ENCODE measurements at regions not wholly inside any gene's neighbourhood (a gene's known extent, or its start where the extent isn't known, plus 50 kb on each side); places are given as distances from the start of the nearest gene placed in this dataset.

DNA sequence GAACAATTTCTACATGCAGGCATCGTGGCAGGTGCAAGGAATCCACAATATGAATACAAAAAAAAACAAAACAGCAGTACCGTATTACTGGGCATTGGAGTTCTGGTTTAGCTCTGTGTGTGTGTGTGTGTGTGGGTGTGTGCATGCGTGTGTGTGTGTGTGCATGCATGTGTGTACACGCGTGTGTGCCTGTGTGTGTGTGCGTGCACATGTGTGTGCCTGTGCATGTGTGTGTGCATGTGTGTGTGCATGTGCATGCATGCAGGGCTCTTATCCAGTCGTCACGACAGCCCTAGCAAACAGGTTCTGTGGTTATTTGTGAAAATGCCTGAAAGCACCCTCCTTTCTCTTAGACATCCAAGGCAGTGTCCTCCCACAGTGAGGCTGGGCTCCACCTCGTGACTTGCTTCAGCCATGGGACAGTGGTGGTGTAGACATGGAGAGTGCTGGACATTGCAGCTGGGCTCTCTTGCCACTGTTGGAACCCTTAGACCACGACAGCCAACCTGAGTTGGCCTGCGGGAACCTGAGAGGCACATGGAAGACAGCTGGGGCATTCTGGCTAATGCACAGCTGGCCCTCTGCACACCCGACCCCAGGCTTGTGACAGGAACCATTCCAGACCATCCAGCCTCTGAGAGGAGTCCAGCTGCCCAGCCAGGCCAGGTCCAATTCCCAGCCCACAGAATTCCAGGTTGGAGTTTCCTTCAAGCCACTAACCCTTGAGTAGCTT lies 173.4 kb upstream of the SHH start:
- Histone ChIP-seq H4K20me1 (ENCODE audit: low read depth, low read length) (no peaks in the 10 kb centered on the region), H2AFZ (ENCODE audit: low read depth, low read length, severe bottlenecking) (no peak overlapping the region), H3K4me2 (ENCODE audit: low read depth, low read length, poor library complexity, severe bottlenecking) (no peak overlapping the region), H3K27me3 (ENCODE audit: low read length) (no peaks in the 10 kb centered on the region), H3K36me3 (ENCODE audit: low read length) (no peaks in the 10 kb centered on the region), H3K27ac (ENCODE audit: low read depth, low read length) (no peak overlapping the region), H3K9me3 (ENCODE audit: insufficient read depth, low read length) (no peaks in the 10 kb centered on the region), H3K9ac (ENCODE audit: low read length) (no peak overlapping the region), H3K4me3 (ENCODE audit: insufficient read depth, low read length, poor library complexity, severe bottlenecking) (no peak overlapping the region), H3K79me2 (ENCODE audit: insufficient read depth, low read length) (no peaks in the 10 kb centered on the region), H3F3A (ENCODE audit: insufficient read depth) (no peaks in the 10 kb centered on the region), H3K9me2 (replicated peaks; ENCODE audit: insufficient read depth, low read length) (no peaks in the 10 kb centered on the region)
- TF ChIP-seq EZH2phosphoT487 (conservative IDR thresholded peaks at IDR 0.05; ENCODE audit: low read length) = no peak
- TF ChIP-seq, protein P1, sequence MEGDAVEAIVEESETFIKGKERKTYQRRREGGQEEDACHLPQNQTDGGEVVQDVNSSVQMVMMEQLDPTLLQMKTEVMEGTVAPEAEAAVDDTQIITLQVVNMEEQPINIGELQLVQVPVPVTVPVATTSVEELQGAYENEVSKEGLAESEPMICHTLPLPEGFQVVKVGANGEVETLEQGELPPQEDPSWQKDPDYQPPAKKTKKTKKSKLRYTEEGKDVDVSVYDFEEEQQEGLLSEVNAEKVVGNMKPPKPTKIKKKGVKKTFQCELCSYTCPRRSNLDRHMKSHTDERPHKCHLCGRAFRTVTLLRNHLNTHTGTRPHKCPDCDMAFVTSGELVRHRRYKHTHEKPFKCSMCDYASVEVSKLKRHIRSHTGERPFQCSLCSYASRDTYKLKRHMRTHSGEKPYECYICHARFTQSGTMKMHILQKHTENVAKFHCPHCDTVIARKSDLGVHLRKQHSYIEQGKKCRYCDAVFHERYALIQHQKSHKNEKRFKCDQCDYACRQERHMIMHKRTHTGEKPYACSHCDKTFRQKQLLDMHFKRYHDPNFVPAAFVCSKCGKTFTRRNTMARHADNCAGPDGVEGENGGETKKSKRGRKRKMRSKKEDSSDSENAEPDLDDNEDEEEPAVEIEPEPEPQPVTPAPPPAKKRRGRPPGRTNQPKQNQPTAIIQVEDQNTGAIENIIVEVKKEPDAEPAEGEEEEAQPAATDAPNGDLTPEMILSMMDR (IDR thresholded peaks at IDR 0.05; ENCODE audit: insufficient read depth, low read length, poor library complexity, severe bottlenecking) = no peak

DNA sequence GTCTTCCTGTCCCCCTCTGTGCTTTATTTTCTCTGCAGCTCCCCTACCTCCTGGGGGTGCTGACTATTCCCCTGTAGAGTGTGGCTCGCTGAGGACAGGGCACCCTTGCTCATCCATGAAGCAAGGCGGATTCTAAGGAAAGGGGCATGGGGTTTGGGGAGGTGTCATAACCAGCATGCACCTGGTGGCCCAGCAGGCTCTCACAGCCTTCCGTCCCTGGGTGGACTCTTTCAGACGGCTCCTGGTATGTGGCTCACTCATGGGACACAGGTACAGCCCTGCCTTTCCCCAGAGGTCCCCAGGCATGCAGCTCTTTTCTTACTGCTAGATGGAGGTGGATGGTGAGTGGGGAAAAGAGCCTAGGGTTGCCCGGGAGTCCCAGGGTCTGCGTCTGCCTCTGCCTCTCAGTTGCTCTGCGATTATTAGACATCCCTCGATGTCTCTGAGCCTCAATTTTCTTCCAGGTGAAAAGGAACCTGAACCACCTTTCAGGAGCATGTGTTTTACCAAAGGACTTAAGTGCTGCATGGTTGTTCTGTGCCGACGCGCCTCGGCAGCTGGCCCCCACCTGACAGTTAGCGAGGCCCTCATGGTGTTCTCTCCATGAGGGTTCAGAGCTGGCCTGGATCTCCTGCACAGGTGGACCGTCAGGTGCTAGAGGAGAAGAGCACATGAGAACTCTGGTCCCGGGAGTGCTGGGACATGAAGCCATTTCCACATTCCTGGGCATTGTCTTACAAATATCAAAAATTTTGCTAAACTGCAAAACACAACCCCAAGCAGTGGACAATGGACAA lies 172.5 kb upstream of the SHH start:
- no peak overlapping the region for H3K27ac ChIP-seq (ENCODE audit: low read depth, low read length)
- TF ChIP-seq, protein P1 (IDR thresholded peaks at IDR 0.05; ENCODE audit: insufficient read depth, low read length, poor library complexity, severe bottlenecking) = no peak
- no peak for TF ChIP-seq EZH2phosphoT487 (conservative IDR thresholded peaks at IDR 0.05; ENCODE audit: low read length)
- no peaks in the 10 kb centered on the region for H3K36me3 ChIP-seq (ENCODE audit: low read length)
- no peak overlapping the region for H3K4me2 ChIP-seq (ENCODE audit: low read depth, low read length, poor library complexity, severe bottlenecking)
- H3K79me2 ChIP-seq (ENCODE audit: insufficient read depth, low read length) = no peaks in the 10 kb centered on the region
- H4K20me1 ChIP-seq (ENCODE audit: low read depth, low read length) = no peaks in the 10 kb centered on the region
- H3K9me3 ChIP-seq (ENCODE audit: insufficient read depth, low read length) = no peaks in the 10 kb centered on the region
- no peak overlapping the region for H2AFZ ChIP-seq (ENCODE audit: low read depth, low read length, severe bottlenecking)
- H3K9me2 ChIP-seq (replicated peaks; ENCODE audit: insufficient read depth, low read length) = no peaks in the 10 kb centered on the region
- H3K27me3 ChIP-seq (ENCODE audit: low read length) = no peaks in the 10 kb centered on the region
- H3K9ac ChIP-seq (ENCODE audit: low read length) = no peak overlapping the region
- no peaks in the 10 kb centered on the region for H3F3A ChIP-seq (ENCODE audit: insufficient read depth)
- no peak overlapping the region for H3K4me3 ChIP-seq (ENCODE audit: insufficient read depth, low read length, poor library complexity, severe bottlenecking)

DNA sequence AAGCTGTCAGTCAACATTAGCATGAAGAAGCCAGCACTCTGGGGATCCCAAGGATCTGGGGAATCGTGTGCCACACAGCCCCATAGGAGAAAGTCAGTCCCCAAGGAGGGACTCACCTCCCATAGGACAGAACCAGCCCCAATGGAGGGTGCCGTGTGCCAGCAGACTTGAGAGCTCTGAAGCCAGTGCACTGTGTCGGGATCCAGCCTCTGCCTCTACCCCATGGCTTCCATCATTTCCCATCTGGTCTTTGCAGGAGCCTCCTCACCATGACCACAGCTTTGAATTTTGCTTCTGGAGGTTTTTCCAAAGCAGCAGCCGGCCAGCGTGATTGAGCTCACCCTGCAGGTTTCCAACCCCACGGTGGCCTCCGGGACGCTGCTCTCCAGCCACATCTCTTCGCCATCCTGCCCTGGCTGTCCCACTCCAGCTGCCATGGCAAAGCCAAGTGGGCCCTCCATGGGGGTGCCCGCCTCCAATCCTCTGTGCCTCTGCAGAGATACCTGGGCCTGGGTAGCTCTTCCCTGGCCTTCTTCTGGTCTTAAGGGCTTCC lies 171.8 kb upstream of the SHH start:
- TF ChIP-seq, protein P1 (IDR thresholded peaks at IDR 0.05; ENCODE audit: insufficient read depth, low read length, poor library complexity, severe bottlenecking) = no peak
- no peak for TF ChIP-seq EZH2phosphoT487 (conservative IDR thresholded peaks at IDR 0.05; ENCODE audit: low read length)
- Histone ChIP-seq H3K9ac (ENCODE audit: low read length) (no peak overlapping the region), H3K79me2 (ENCODE audit: insufficient read depth, low read length) (no peaks in the 10 kb centered on the region), H3K9me3 (ENCODE audit: insufficient read depth, low read length) (no peaks in the 10 kb centered on the region), H3K9me2 (replicated peaks; ENCODE audit: insufficient read depth, low read length) (no peaks in the 10 kb centered on the region), H3K4me2 (ENCODE audit: low read depth, low read length, poor library complexity, severe bottlenecking) (no peak overlapping the region), H3F3A (ENCODE audit: insufficient read depth) (no peaks in the 10 kb centered on the region), H4K20me1 (ENCODE audit: low read depth, low read length) (no peaks in the 10 kb centered on the region), H2AFZ (ENCODE audit: low read depth, low read length, severe bottlenecking) (no peak overlapping the region), H3K27ac (ENCODE audit: low read depth, low read length) (no peak overlapping the region), H3K36me3 (ENCODE audit: low read length) (no peaks in the 10 kb centered on the region), H3K4me3 (ENCODE audit: insufficient read depth, low read length, poor library complexity, severe bottlenecking) (no peak overlapping the region), H3K27me3 (ENCODE audit: low read length) (no peaks in the 10 kb centered on the region)
